ENCODE measurements at regions not wholly inside any gene's neighbourhood (a gene's known extent, or its start where the extent isn't known, plus 50 kb on each side); places are given as distances from the start of the nearest gene placed in this dataset.

GRCh38 chr11:130698174-130698573 is 218.1 kb downstream of the SNX19 start:
- H3K4me3 ChIP-seq (replicated peaks in 1 of 2; ENCODE audit: low read depth in 2 of 2, low read length in 2 of 2) = no peak overlapping the region
- no peak for DNase-seq (ENCODE audit: low read depth in 2 of 2)
- TF ChIP-seq CTCF (IDR thresholded peaks at IDR 0.05; ENCODE audit: low read depth, low read length) = no peak

- no peak for TF ChIP-seq CTCF (IDR thresholded peaks at IDR 0.05; ENCODE audit: low read depth, low read length)
- H3K4me3 ChIP-seq (replicated peaks in 1 of 2; ENCODE audit: low read depth in 2 of 2, low read length in 2 of 2) = no peak overlapping the region
- DNase-seq (ENCODE audit: low read depth in 2 of 2) = no peak
Observed at GRCh38 chr11:130699561-130699960, 216.7 kb downstream of the SNX19 start.

GRCh38 chr11:130700092-130700491 is 216.2 kb downstream of the SNX19 start:
- no peak for DNase-seq (ENCODE audit: low read depth in 2 of 2)
- no peak overlapping the region for H3K4me3 ChIP-seq (replicated peaks in 1 of 2; ENCODE audit: low read depth in 2 of 2, low read length in 2 of 2)
- TF ChIP-seq CTCF (IDR thresholded peaks at IDR 0.05; ENCODE audit: low read depth, low read length) = no peak

GRCh38 chr11:130703489-130704190 is 212.6 kb downstream of the SNX19 start:
- DNase-seq (ENCODE audit: low read depth in 2 of 2) = no peak
- no peak for TF ChIP-seq CTCF (IDR thresholded peaks at IDR 0.05; ENCODE audit: low read depth, low read length)
- H3K4me3 ChIP-seq (replicated peaks in 1 of 2; ENCODE audit: low read depth in 2 of 2, low read length in 2 of 2) = no peak overlapping the region

GRCh38 chr11:130705670-130706421 is 210.4 kb downstream of the SNX19 start:
- H3K4me3 ChIP-seq (replicated peaks in 1 of 2; ENCODE audit: low read depth in 2 of 2, low read length in 2 of 2) = no peak overlapping the region
- DNase-seq (ENCODE audit: low read depth in 2 of 2) = peak in 1 of 2 donors; percentile 15
- TF ChIP-seq CTCF (IDR thresholded peaks at IDR 0.05; ENCODE audit: low read depth, low read length) = no peak

- DNase-seq (ENCODE audit: low read depth in 2 of 2) = peak in 1 of 2 donors; percentile 43
- no peak overlapping the region for H3K4me3 ChIP-seq (replicated peaks in 1 of 2; ENCODE audit: low read depth in 2 of 2, low read length in 2 of 2)
- no peak for TF ChIP-seq CTCF (IDR thresholded peaks at IDR 0.05; ENCODE audit: low read depth, low read length)
Observed at GRCh38 chr11:130706572-130706971, 209.7 kb downstream of the SNX19 start.

Data from cardiac fibroblast (primary cell).